NB4 (cell line): ENCODE measurements at regions not wholly inside any gene's neighbourhood (a gene's known extent, or its start where the extent isn't known, plus 50 kb on each side); places are given as distances from the start of the nearest gene placed in this dataset.
"Not testable (repeated sequence)": the region's sequence is repeated elsewhere in the genome, so short reads cannot be mapped to it uniquely, and the experiment has no call there.

Experiments used
- DNase-seq: peaks from one replicate; pipeline ENCODE4 v3.0.0; 2010; ENCODE audit warnings: low read depth
- H3K4me3 ChIP-seq: one replicate; pipeline ENCODE4 v1.5.1; 2011; ENCODE audit warnings: mild to moderate bottlenecking, low read depth, low read length, moderate library complexity
- CTCF ChIP-seq: IDR thresholded peaks from one replicate; pipeline ENCODE4 v1.5.1; 2012; ENCODE audit warnings: low read depth, low read length
- MYC ChIP-seq: IDR thresholded peaks from 2 replicates; pipeline ENCODE4 v1.6.1; 2011; ENCODE audit warnings: low read depth, low read length
- POLR2A ChIP-seq: IDR thresholded peaks from 2 replicates; pipeline ENCODE4 v1.6.1; 2011; ENCODE audit warnings: mild to moderate bottlenecking; ENCODE audit not compliant: insufficient read length; ENCODE audit errors: extremely low read depth
- TF ChIP-seq, protein P1 (sequence below): IDR thresholded peaks from 2 replicates; pipeline ENCODE4 v1.6.1; 2011; ENCODE audit warnings: low read depth, low read length

GRCh38 chr14:45641541-45641940 is 388.5 kb upstream of the MIS18BP1 start:
- DNase-seq = no peak
- no peak for TF ChIP-seq POLR2A
- no peak for TF ChIP-seq MYC
- TF ChIP-seq CTCF = no peak
- TF ChIP-seq, protein P1, sequence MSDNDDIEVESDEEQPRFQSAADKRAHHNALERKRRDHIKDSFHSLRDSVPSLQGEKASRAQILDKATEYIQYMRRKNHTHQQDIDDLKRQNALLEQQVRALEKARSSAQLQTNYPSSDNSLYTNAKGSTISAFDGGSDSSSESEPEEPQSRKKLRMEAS = no peak
- H3K4me3 ChIP-seq = no peak overlapping the region

DNA sequence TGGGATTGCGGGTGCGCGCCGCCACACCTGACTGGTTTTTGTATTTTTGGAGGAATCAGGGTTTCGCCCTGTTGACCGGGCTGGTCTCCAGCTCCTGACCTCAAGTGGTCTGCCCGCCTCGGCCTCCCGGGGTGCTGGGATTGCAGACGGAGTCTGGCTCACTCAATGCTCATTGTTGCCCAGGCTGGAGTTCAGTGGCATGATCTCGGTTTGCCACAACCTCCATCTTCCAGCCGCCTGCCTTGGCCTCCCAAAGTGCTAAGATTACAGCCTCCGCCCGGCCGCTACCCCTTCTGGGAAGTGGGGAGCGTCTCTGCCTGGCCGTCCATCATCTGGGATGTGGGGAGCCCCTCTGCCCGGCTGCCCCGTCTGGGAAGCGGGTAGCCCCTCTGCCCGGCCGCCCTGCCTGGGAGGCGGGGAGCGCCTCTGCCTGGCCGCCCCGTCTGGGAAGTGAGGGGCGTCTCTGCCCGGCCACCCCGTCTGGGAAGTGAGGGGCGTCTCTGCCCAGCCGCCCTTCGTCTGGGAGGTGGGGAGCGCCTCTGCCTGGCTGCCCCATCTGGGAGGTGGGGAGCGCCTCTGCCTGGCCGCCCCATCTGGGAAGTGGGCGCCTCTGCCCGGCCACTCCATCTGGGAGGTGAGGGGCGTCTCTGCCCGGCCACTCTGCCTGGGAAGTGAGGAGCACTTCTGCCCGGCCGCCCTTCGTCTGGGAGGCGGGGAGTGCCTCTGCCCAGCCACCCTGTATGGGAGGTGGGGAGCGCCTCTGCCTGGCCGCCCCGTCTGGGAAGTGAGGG is 381.8 kb upstream of the MIS18BP1 start:
- DNase-seq, H3K4me3 ChIP-seq: not testable (repeated sequence)

DNA sequence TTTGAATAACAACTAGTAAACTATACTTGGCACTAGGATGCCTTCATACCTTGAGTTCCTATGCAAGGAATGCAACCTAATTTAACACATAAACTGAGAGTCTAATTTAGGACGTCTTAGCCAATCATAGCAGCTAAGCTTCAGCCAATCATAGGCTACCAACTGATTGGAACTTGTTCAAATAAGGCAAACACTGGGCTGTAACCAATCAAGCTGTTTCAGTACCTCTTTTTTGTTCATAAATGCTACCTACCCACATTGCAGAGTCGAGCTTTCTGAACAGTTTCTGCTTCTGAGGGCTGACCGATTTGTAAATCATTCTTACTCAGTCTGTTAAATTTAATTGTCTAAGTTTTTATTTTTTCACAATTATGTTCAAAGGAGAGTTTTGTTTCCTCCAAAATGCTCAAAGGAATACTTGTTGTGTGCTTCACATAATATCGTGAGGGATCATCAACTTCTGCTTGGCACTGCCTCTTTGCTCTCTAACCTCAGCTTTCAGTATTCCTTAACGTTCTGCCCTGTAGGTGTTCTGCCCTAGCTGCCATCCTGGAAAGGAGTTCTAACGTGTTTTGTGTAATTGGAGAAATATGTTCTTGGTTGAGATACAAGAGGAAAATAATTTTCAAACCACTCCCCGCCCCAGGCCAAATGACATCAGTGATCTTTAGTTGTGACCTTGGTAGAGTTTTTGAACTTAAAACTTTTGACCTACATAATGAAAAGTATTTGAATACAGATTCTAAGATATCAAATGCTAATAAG is 380.4 kb upstream of the MIS18BP1 start:
- H3K4me3 ChIP-seq = no peak overlapping the region
- no peak for DNase-seq
- TF ChIP-seq POLR2A (no peak), CTCF (no peak), MYC (no peak)
- TF ChIP-seq, protein P1 = no peak

GRCh38 chr14:45621731-45622130 is 368.7 kb upstream of the MIS18BP1 start:
- no peak for DNase-seq
- TF ChIP-seq CTCF = no peak
- no peak for TF ChIP-seq MYC
- TF ChIP-seq, protein P1 = no peak
- no peak for TF ChIP-seq POLR2A
- H3K4me3 ChIP-seq = no peak overlapping the region

- H3K4me3 ChIP-seq = no peak overlapping the region
- DNase-seq = no peak
- TF ChIP-seq CTCF (no peak), MYC (no peak), POLR2A (no peak)
- TF ChIP-seq, protein P1 = no peak
These were observed 366.8 kb upstream of the MIS18BP1 start for GRCh38 chr14:45619831-45620230.

DNA sequence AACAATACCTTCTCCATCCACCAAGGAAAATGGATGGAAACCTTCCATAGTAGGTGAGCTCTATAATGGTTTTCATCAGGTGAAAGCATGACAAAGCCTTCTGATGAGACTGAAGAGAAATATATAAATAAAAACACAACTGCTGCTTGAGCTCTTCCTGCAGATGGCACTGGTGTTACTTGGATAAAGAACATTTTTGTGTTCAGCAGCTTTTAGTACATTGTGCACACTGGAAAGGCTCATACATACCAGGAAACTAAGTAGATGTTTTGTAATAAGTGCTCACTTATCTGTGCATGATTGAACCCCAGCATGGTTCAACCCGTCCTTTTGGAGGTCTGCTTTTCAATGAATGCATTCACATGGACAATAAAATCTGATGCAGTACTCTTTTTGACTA is 357.3 kb upstream of the MIS18BP1 start:
- no peak overlapping the region for H3K4me3 ChIP-seq
- no peak for TF ChIP-seq CTCF
- TF ChIP-seq MYC = no peak
- TF ChIP-seq POLR2A = no peak
- TF ChIP-seq, protein P1 = no peak
- no peak for DNase-seq
